ENCODE measurements at regions not wholly inside any gene's neighbourhood (a gene's known extent, or its start where the extent isn't known, plus 50 kb on each side); places are given as distances from the start of the nearest gene placed in this dataset.

- dilution Hi-C loops (cut with HindIII; ENCODE audit: low sequenced_read_pairs, unreplicated experiment) (no loop called here), intact Hi-C loops (cut with micrococcal nuclease) (loop anchor here (10.0 kb wide), 1 partner anchor 455 kb away; the partner anchor contains the start of gene FAT1), in situ Hi-C loops (cut with MboI; ENCODE audit: low sequenced_read_pairs) (no loop called here)
- DNase-seq = peak; percentile 6
- peaks cover 6% of the 10 kb centered on the region for H3K4me1 ChIP-seq (ENCODE audit: control insufficient read depth, insufficient read depth, low read length)
- H2BK15ac ChIP-seq (ENCODE audit: low read depth, low read length) = no peak overlapping the region
- H3K79me1 ChIP-seq (ENCODE audit: low read depth in 1 of 2, low read length in 2 of 2) = no peaks in the 10 kb centered on the region
- no CpG with 5 or more reads among the region's 10 CpGs for WGBS, 2 experiments (ENCODE audit: extremely low coverage in 2 of 2, insufficient read length in 1 of 2)
- POLR2A ChIA-PET (ENCODE audit: unreplicated experiment) = no interaction called here
- H4K8ac ChIP-seq (ENCODE audit: low read depth in 2 of 2, low read length in 2 of 2) = no peak overlapping the region
- no peak overlapping the region for H4K5ac ChIP-seq (ENCODE audit: low read depth, low read length)
- H2AK5ac ChIP-seq (ENCODE audit: low read depth, low read length) = no peak overlapping the region
- no peak overlapping the region for H3K4me3 ChIP-seq (ENCODE audit: insufficient read depth, low read depth, low read length)
- no peak overlapping the region for H2BK120ac ChIP-seq (ENCODE audit: low read depth, low read length)
- no peak overlapping the region for H3K27ac ChIP-seq (ENCODE audit: insufficient read depth, low read length)
- 0 out of 2 replicates have a peak overlapping the region, but pooled peaks have one; percentile 67 for H2BK20ac ChIP-seq (ENCODE audit: low read depth, low read length)
- H3K27me3 ChIP-seq (ENCODE audit: control insufficient read depth, insufficient read depth, low read length) = no peaks in the 10 kb centered on the region
- no peaks in the 10 kb centered on the region for H3K36me3 ChIP-seq (ENCODE audit: control insufficient read depth, insufficient read depth, low read length)
- H2AFZ ChIP-seq (replicated peaks; ENCODE audit: low read length, poor library complexity) = peak overlapping the region; percentile 48
- CTCF ChIA-PET = no interaction called here
- no peak overlapping the region for H3K14ac ChIP-seq (replicated peaks; ENCODE audit: low read depth, low read length)
- no peaks in the 10 kb centered on the region for H3K9me3 ChIP-seq (ENCODE audit: control insufficient read depth, insufficient read depth, low read length)
- H4K20me1 ChIP-seq (ENCODE audit: insufficient read depth, low read length) = no peaks in the 10 kb centered on the region
- H2AK9ac ChIP-seq (replicated peaks; ENCODE audit: low read depth, low read length, poor library complexity) = no peak overlapping the region
- BruUV-seq (replicated peaks) = no TSS peak
- no peak overlapping the region for H3K9ac ChIP-seq (ENCODE audit: low read depth, low read length)
- no peak overlapping the region for H3K18ac ChIP-seq (ENCODE audit: low read depth, low read length)
- no peak overlapping the region for H4K91ac ChIP-seq (ENCODE audit: insufficient read depth, low read depth, low read length)
- no peak overlapping the region for H3K4me2 ChIP-seq (ENCODE audit: low read depth, low read length)
- no peak overlapping the region for H3K56ac ChIP-seq (ENCODE audit: extremely low read depth, insufficient read depth, low read length)
- no peak for ATAC-seq (ENCODE audit: low read depth)
- no peak overlapping the region for H3K23ac ChIP-seq (ENCODE audit: low read depth, low read length)
- H2BK5ac ChIP-seq (ENCODE audit: low read depth, low read length, poor library complexity, severe bottlenecking) = no peak overlapping the region
- H3K9me1 ChIP-seq (ENCODE audit: insufficient read depth, low read length) = peaks cover 3% of the 10 kb centered on the region; the same call in 1 of the 2 replicates
- peak overlapping the region; percentile 53; the same call in 1 of the 2 replicates for H3K4ac ChIP-seq (ENCODE audit: low read depth, low read length)
- TF ChIP-seq RAD21 (IDR thresholded peaks at IDR 0.05; ENCODE audit: low read length) = no peak
- TF ChIP-seq RCOR1 (IDR thresholded peaks at IDR 0.05; ENCODE audit: insufficient replicate concordance, low read length) = no peak
- TF ChIP-seq SMC3 (IDR thresholded peaks at IDR 0.05; ENCODE audit: low read depth, low read length) = no peak
- TF ChIP-seq, protein P1, sequence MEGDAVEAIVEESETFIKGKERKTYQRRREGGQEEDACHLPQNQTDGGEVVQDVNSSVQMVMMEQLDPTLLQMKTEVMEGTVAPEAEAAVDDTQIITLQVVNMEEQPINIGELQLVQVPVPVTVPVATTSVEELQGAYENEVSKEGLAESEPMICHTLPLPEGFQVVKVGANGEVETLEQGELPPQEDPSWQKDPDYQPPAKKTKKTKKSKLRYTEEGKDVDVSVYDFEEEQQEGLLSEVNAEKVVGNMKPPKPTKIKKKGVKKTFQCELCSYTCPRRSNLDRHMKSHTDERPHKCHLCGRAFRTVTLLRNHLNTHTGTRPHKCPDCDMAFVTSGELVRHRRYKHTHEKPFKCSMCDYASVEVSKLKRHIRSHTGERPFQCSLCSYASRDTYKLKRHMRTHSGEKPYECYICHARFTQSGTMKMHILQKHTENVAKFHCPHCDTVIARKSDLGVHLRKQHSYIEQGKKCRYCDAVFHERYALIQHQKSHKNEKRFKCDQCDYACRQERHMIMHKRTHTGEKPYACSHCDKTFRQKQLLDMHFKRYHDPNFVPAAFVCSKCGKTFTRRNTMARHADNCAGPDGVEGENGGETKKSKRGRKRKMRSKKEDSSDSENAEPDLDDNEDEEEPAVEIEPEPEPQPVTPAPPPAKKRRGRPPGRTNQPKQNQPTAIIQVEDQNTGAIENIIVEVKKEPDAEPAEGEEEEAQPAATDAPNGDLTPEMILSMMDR (conservative IDR thresholded peaks at IDR 0.05; ENCODE audit: low read depth, low read length) = no peak
- no peak for TF ChIP-seq BHLHE40 (IDR thresholded peaks at IDR 0.05; ENCODE audit: low read depth, low read length)
- TF ChIP-seq RFX5 (IDR thresholded peaks at IDR 0.05; ENCODE audit: low read depth, low read length) = no peak
- no peak for TF ChIP-seq USF2 (IDR thresholded peaks at IDR 0.05; ENCODE audit: low read depth, low read length)
- TF ChIP-seq MXI1 (IDR thresholded peaks at IDR 0.05; ENCODE audit: borderline replicate concordance, low read depth, low read length) = no peak
- no peak for TF ChIP-seq MAZ (IDR thresholded peaks at IDR 0.05; ENCODE audit: borderline replicate concordance, low read depth, low read length)
- no peak for TF ChIP-seq CEBPB (IDR thresholded peaks at IDR 0.05; ENCODE audit: low read depth, low read length)
- TF ChIP-seq, protein P2, sequence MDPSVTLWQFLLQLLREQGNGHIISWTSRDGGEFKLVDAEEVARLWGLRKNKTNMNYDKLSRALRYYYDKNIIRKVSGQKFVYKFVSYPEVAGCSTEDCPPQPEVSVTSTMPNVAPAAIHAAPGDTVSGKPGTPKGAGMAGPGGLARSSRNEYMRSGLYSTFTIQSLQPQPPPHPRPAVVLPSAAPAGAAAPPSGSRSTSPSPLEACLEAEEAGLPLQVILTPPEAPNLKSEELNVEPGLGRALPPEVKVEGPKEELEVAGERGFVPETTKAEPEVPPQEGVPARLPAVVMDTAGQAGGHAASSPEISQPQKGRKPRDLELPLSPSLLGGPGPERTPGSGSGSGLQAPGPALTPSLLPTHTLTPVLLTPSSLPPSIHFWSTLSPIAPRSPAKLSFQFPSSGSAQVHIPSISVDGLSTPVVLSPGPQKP (IDR thresholded peaks at IDR 0.05; ENCODE audit: borderline replicate concordance, low read depth, low read length) = no peak
- TF ChIP-seq FOS (IDR thresholded peaks at IDR 0.05; ENCODE audit: low read depth, low read length) = no peak
- no peak for TF ChIP-seq MAFK (IDR thresholded peaks at IDR 0.05; ENCODE audit: low read depth, low read length)
- TF ChIP-seq NFE2L2 (IDR thresholded peaks at IDR 0.05; ENCODE audit: low read depth, low read length) = no peak
Measured at GRCh38 chr4:187179086-187180058, 455.7 kb upstream of the FAT1 start.
